HCT116 (cell line): ENCODE measurements at regions not wholly inside any gene's neighbourhood (a gene's known extent, or its start where the extent isn't known, plus 50 kb on each side); places are given as distances from the start of the nearest gene placed in this dataset.

ENCODE experiments used
- ATAC-seq: fragments of 200-7000 bp; cut with Tn5 transposase; 2 replicates; pipeline ENCODE4 v1.9.1; 2020; ENCODE audit warnings: mild to moderate bottlenecking, moderate library complexity
- BruUV-seq: library from RNA; stranded (reverse); fragments of 400-500 nt; replicated peaks from 2 replicates; lab custom pipeline; 2021; lab: Mats Ljungman, UMichigan
- CTCF ChIA-PET: fragments of 300-600 bp; sonication (Branson Sonifier 250); formaldehyde crosslinking; loops from one replicate; lab custom pipeline; 2021; ENCODE audit warnings: antibody characterized with exemption; lab: Charles Lee
- POLR2A ChIA-PET: fragments of 300-600, 350-600 bp; sonication (Branson Sonifier 250); formaldehyde crosslinking; loops from one replicate; lab custom pipeline; 2021; ENCODE audit warnings: antibody characterized with exemption; lab: Charles Lee
- RAD21 ChIA-PET, 2 experiments: fragments of 300-600 bp; sonication (Branson Sonifier 250); formaldehyde crosslinking; loops; one replicate each; lab custom pipeline; 2023; ENCODE audit warnings: low total read pairs in 2 of 2; ENCODE audit not compliant: uncharacterized antibody in 2 of 2, unreplicated experiment in 2 of 2, low non-redundant PET in 1 of 2; lab: Charles Lee
- DNase-seq: peaks from one replicate; pipeline ENCODE4 v3.0.0-alpha.2; 2010; ENCODE audit warnings: low read depth, low spot score
- H2AFZ ChIP-seq: fragments of 200-600 bp; shearing (Covaris generic), sonication (generic); 2 replicates; pipeline ENCODE4 v1.6.1; 2017; ENCODE audit warnings: low read depth, mixed run types, mixed read lengths, antibody characterized with exemption, low read length; ENCODE audit not compliant: poor library complexity, severe bottlenecking
- H3K27ac ChIP-seq: 2 replicates; pipeline ENCODE4 v1.5.1; 2012; ENCODE audit warnings: low read depth, low read length
- H3K27me3 ChIP-seq: fragments of 200-600 bp; sonication (generic); 2 replicates; pipeline ENCODE4 v1.6.1; 2016; ENCODE audit warnings: mixed run types, low read length, mixed read lengths; ENCODE audit not compliant: insufficient read depth
- H3K36me3 ChIP-seq, 2 experiments: fragments of 200-500 bp in 1 of 2; fragments of 200-600 bp in 1 of 2; sonication (Bioruptor generic) in 1 of 2; sonication (generic) in 1 of 2; 2 replicates each; pipeline versions ENCODE4 v1.5.1 to v1.6.1; 2014 to 2016; ENCODE audit warnings: low read length in 2 of 2, inconsistent platforms in 1 of 2, mixed read lengths in 1 of 2, mixed run types in 1 of 2; ENCODE audit not compliant: insufficient read depth in 2 of 2, control insufficient read depth in 1 of 2
- H3K4me1 ChIP-seq, 2 experiments: fragments of 200-600 bp in 1 of 2; sonication (generic) in 1 of 2; 2 replicates each; pipeline versions ENCODE4 v1.5.1 to v1.6.1; 2012 to 2017; ENCODE audit warnings: low read length in 2 of 2, inconsistent platforms in 1 of 2, mild to moderate bottlenecking in 1 of 2, mixed read lengths in 1 of 2, mixed run types in 1 of 2, moderate library complexity in 1 of 2; ENCODE audit not compliant: insufficient read depth in 2 of 2, control insufficient read depth in 1 of 2
- H3K4me2 ChIP-seq: fragments of 200-600 bp; sonication (generic); 2 replicates; pipeline ENCODE4 v1.6.1; 2017; ENCODE audit warnings: mixed run types, low read length, mixed read lengths
- H3K4me3 ChIP-seq, 2 experiments: fragments of 200-600 bp in 1 of 2; sonication (generic) in 1 of 2; replicated peaks in 1 of 2; 2 replicates each; pipeline ENCODE4 v1.5.1; 2011 to 2016; ENCODE audit warnings: low read length in 2 of 2, control low read depth in 1 of 2, low read depth in 1 of 2, mild to moderate bottlenecking in 1 of 2, mixed read lengths in 1 of 2, mixed run types in 1 of 2
- H3K79me2 ChIP-seq: fragments of 200-600 bp; sonication (generic); 2 replicates; pipeline ENCODE4 v1.6.1; 2017; ENCODE audit warnings: mild to moderate bottlenecking, mixed run types, low read length, moderate library complexity, mixed read lengths; ENCODE audit not compliant: insufficient read depth
- H3K9ac ChIP-seq: fragments of 200-600 bp; sonication (generic); 2 replicates; pipeline ENCODE4 v1.6.1; 2016; ENCODE audit warnings: low read length, mixed read lengths
- H3K9me2 ChIP-seq: fragments of 200-600 bp; sonication (generic), shearing (Covaris generic); 2 replicates; pipeline ENCODE4 v1.6.1; 2017; ENCODE audit warnings: mixed run types, mild to moderate bottlenecking, moderate library complexity; ENCODE audit not compliant: insufficient read depth
- H3K9me3 ChIP-seq, 2 experiments: fragments of 200-500 bp in 1 of 2; fragments of 200-600 bp in 1 of 2; sonication (Bioruptor generic) in 1 of 2; sonication (generic) in 1 of 2; 2 replicates each; pipeline ENCODE4 v1.6.1; 2014 to 2017; ENCODE audit warnings: low read length in 2 of 2, mixed read lengths in 2 of 2, inconsistent platforms in 1 of 2, low read depth in 1 of 2, mild to moderate bottlenecking in 1 of 2, mixed run types in 1 of 2, moderate library complexity in 1 of 2; ENCODE audit not compliant: control insufficient read depth in 1 of 2, insufficient read depth in 1 of 2
- H4K20me1 ChIP-seq: fragments of 200-600 bp; sonication (generic), shearing (Covaris generic); 2 replicates; pipeline ENCODE4 v1.6.1; 2017; ENCODE audit warnings: mixed run types, mild to moderate bottlenecking, moderate library complexity; ENCODE audit not compliant: insufficient read depth
- CBX3 ChIP-seq: IDR thresholded peaks from 2 replicates; pipeline ENCODE4 v1.6.1; 2012; ENCODE audit warnings: low read depth
- CEBPB ChIP-seq: IDR thresholded peaks from 2 replicates; pipeline ENCODE4 v1.6.1; 2012; ENCODE audit warnings: low read depth
- EGR1 ChIP-seq: IDR thresholded peaks from 2 replicates; pipeline ENCODE4 v1.6.1; 2012; ENCODE audit warnings: low read depth
- EZH2phosphoT487 ChIP-seq: fragments of 200-600 bp; IDR thresholded peaks from 2 replicates; pipeline ENCODE4 v1.6.1; 2018; ENCODE audit warnings: antibody characterized with exemption, borderline replicate concordance
- FOSL1 ChIP-seq: IDR thresholded peaks from 2 replicates; pipeline ENCODE4 v1.6.1; 2012; ENCODE audit warnings: low read depth
- POLR2A ChIP-seq: IDR thresholded peaks from 2 replicates; pipeline ENCODE4 v1.7.0; 2011; ENCODE audit warnings: borderline replicate concordance; ENCODE audit not compliant: insufficient read depth, insufficient read length; ENCODE audit errors: extremely low read depth
- RAD21 ChIP-seq: IDR thresholded peaks from 2 replicates; pipeline ENCODE4 v1.6.1; 2012; ENCODE audit warnings: low read depth, mild to moderate bottlenecking
- SIN3A ChIP-seq: IDR thresholded peaks from 2 replicates; pipeline ENCODE4 v1.6.1; 2012; ENCODE audit warnings: low read depth
- SRF ChIP-seq: IDR thresholded peaks from 2 replicates; pipeline ENCODE4 v1.6.1; 2012; ENCODE audit warnings: low read depth
- YY1 ChIP-seq: IDR thresholded peaks from 2 replicates; pipeline ENCODE4 v1.6.1; 2011; ENCODE audit warnings: low read length, low read depth, moderate library complexity, mild to moderate bottlenecking; ENCODE audit not compliant: insufficient replicate concordance; ENCODE audit errors: extremely low read depth
- ZFX ChIP-seq: fragments of 450-650 bp; IDR thresholded peaks from 2 replicates; pipeline ENCODE4 v1.6.1; 2017
- intact Hi-C: fragments of 100-400 bp; cut with micrococcal nuclease; formaldehyde crosslinking; loops from 2 replicates; pipeline ENCODE4 v1.10.0; 2022
- TF ChIP-seq, protein P1 (sequence below): IDR thresholded peaks from 2 replicates; pipeline ENCODE4 v1.6.1; 2012
- TF ChIP-seq, protein P2 (sequence below): IDR thresholded peaks from 2 replicates; pipeline ENCODE4 v1.6.1; 2012
- TF ChIP-seq, protein P3 (sequence below): IDR thresholded peaks from 2 replicates; pipeline ENCODE4 v1.6.1; 2012; ENCODE audit warnings: low read depth
- TF ChIP-seq, protein P4 (sequence below), 3 experiments: fragments of 200-600 bp in 1 of 3; sonication (generic) in 1 of 3; IDR thresholded peaks in 2 of 3; conservative IDR thresholded peaks in 1 of 3; 2 replicates each; pipeline ENCODE4 v1.5.1; 2012 to 2017; ENCODE audit warnings: low read depth in 2 of 3, low read length in 2 of 3, antibody characterized with exemption in 1 of 3, borderline replicate concordance in 1 of 3, control low read depth in 1 of 3, mild to moderate bottlenecking in 1 of 3, mixed read lengths in 1 of 3, mixed run types in 1 of 3, moderate library complexity in 1 of 3; ENCODE audit not compliant: insufficient read depth in 1 of 3
- TF ChIP-seq, protein P5 (sequence below): IDR thresholded peaks from 2 replicates; pipeline ENCODE4 v1.6.1; 2011; ENCODE audit warnings: mild to moderate bottlenecking, low read length, moderate library complexity; ENCODE audit not compliant: insufficient replicate concordance; ENCODE audit errors: extremely low read depth

DNA sequence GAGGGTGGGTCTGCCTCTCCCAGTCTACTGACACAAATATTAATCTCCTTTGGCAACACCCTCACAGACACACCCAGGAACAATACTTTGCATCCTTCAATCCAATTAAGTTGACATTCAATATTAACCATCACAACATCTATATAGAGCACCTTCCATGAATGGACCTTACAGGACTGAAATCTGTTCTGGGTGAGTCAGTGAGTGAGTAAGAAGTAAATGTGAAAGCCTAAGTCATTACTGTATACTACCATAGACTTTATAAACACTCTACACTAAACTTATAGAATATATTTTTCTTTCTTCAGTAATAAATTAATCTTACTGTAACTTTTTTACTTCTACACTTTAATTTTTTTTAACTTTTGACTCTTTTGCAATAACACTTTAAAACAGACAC, 993.8 kb upstream of the MAP3K7 start:
- no peaks in the 10 kb centered on the region for H3K36me3 ChIP-seq
- no peaks in the 10 kb centered on the region for H3K27me3 ChIP-seq
- no peaks in the 10 kb centered on the region for H3K79me2 ChIP-seq
- H3K27ac ChIP-seq, result no peak overlapping the region
- CTCF ChIA-PET, result no interaction called here
- no peak overlapping the region for H2AFZ ChIP-seq
- no peak overlapping the region for H3K4me2 ChIP-seq
- BruUV-seq, result no TSS peak
- H3K9ac ChIP-seq, result no peak overlapping the region
- POLR2A ChIA-PET, result no interaction called here
- H4K20me1 ChIP-seq, result no peaks in the 10 kb centered on the region
- TF ChIP-seq SRF, result no peak
- TF ChIP-seq, protein P1, sequence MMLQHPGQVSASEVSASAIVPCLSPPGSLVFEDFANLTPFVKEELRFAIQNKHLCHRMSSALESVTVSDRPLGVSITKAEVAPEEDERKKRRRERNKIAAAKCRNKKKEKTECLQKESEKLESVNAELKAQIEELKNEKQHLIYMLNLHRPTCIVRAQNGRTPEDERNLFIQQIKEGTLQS, result no peak
- no peak for TF ChIP-seq EGR1
- no peak for TF ChIP-seq RAD21
- TF ChIP-seq SIN3A, result no peak
- TF ChIP-seq, protein P2, sequence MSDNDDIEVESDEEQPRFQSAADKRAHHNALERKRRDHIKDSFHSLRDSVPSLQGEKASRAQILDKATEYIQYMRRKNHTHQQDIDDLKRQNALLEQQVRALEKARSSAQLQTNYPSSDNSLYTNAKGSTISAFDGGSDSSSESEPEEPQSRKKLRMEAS, result no peak
- TF ChIP-seq YY1, result no peak
- TF ChIP-seq CBX3, result no peak
- no peak for TF ChIP-seq CEBPB
- no peak for TF ChIP-seq FOSL1
- no peak for TF ChIP-seq ZFX
- TF ChIP-seq, protein P3, sequence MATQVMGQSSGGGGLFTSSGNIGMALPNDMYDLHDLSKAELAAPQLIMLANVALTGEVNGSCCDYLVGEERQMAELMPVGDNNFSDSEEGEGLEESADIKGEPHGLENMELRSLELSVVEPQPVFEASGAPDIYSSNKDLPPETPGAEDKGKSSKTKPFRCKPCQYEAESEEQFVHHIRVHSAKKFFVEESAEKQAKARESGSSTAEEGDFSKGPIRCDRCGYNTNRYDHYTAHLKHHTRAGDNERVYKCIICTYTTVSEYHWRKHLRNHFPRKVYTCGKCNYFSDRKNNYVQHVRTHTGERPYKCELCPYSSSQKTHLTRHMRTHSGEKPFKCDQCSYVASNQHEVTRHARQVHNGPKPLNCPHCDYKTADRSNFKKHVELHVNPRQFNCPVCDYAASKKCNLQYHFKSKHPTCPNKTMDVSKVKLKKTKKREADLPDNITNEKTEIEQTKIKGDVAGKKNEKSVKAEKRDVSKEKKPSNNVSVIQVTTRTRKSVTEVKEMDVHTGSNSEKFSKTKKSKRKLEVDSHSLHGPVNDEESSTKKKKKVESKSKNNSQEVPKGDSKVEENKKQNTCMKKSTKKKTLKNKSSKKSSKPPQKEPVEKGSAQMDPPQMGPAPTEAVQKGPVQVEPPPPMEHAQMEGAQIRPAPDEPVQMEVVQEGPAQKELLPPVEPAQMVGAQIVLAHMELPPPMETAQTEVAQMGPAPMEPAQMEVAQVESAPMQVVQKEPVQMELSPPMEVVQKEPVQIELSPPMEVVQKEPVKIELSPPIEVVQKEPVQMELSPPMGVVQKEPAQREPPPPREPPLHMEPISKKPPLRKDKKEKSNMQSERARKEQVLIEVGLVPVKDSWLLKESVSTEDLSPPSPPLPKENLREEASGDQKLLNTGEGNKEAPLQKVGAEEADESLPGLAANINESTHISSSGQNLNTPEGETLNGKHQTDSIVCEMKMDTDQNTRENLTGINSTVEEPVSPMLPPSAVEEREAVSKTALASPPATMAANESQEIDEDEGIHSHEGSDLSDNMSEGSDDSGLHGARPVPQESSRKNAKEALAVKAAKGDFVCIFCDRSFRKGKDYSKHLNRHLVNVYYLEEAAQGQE, result no peak
- TF ChIP-seq EZH2phosphoT487, result no peak
- no peak for TF ChIP-seq POLR2A
- TF ChIP-seq, protein P4, sequence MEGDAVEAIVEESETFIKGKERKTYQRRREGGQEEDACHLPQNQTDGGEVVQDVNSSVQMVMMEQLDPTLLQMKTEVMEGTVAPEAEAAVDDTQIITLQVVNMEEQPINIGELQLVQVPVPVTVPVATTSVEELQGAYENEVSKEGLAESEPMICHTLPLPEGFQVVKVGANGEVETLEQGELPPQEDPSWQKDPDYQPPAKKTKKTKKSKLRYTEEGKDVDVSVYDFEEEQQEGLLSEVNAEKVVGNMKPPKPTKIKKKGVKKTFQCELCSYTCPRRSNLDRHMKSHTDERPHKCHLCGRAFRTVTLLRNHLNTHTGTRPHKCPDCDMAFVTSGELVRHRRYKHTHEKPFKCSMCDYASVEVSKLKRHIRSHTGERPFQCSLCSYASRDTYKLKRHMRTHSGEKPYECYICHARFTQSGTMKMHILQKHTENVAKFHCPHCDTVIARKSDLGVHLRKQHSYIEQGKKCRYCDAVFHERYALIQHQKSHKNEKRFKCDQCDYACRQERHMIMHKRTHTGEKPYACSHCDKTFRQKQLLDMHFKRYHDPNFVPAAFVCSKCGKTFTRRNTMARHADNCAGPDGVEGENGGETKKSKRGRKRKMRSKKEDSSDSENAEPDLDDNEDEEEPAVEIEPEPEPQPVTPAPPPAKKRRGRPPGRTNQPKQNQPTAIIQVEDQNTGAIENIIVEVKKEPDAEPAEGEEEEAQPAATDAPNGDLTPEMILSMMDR (IDR thresholded peaks at IDR 0.05 in 2 of 3, conservative IDR thresholded peaks at IDR 0.05 in 1 of 3; ENCODE audit: borderline replicate concordance in 1 of 3, insufficient read depth in 1 of 3, low read depth in 2 of 3, low read length in 2 of 3), result no peak
- TF ChIP-seq, protein P5, sequence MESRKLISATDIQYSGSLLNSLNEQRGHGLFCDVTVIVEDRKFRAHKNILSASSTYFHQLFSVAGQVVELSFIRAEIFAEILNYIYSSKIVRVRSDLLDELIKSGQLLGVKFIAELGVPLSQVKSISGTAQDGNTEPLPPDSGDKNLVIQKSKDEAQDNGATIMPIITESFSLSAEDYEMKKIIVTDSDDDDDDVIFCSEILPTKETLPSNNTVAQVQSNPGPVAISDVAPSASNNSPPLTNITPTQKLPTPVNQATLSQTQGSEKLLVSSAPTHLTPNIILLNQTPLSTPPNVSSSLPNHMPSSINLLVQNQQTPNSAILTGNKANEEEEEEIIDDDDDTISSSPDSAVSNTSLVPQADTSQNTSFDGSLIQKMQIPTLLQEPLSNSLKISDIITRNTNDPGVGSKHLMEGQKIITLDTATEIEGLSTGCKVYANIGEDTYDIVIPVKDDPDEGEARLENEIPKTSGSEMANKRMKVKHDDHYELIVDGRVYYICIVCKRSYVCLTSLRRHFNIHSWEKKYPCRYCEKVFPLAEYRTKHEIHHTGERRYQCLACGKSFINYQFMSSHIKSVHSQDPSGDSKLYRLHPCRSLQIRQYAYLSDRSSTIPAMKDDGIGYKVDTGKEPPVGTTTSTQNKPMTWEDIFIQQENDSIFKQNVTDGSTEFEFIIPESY, result no peak
- TF ChIP-seq, all 23 proteins: peak for 0
- no peaks in the 10 kb centered on the region for H3K9me2 ChIP-seq
- RAD21 ChIA-PET, result no interaction called here
- ATAC-seq (no peak), DNase-seq (no peak)
- intact Hi-C loops, result no loop called here
- no peaks in the 10 kb centered on the region for H3K4me1 ChIP-seq
- H3K9me3 ChIP-seq, result peaks cover 3 to 20% of the 10 kb centered on the region in 2 experiments; a peak in 2 of 4 replicates
- no peak overlapping the region for H3K4me3 ChIP-seq
